HCT116 (cell line): ENCODE measurements at regions not wholly inside any gene's neighbourhood (a gene's known extent, or its start where the extent isn't known, plus 50 kb on each side); places are given as distances from the start of the nearest gene placed in this dataset.

ENCODE experiments used
- ATAC-seq: fragments of 200-7000 bp; cut with Tn5 transposase; 2 replicates; pipeline ENCODE4 v1.9.1; 2020; ENCODE audit warnings: mild to moderate bottlenecking, moderate library complexity
- BruUV-seq: library from RNA; stranded (reverse); fragments of 400-500 nt; replicated peaks from 2 replicates; lab custom pipeline; 2021; lab: Mats Ljungman, UMichigan
- CTCF ChIA-PET: fragments of 300-600 bp; sonication (Branson Sonifier 250); formaldehyde crosslinking; loops from one replicate; lab custom pipeline; 2021; ENCODE audit warnings: antibody characterized with exemption; lab: Charles Lee
- POLR2A ChIA-PET: fragments of 300-600, 350-600 bp; sonication (Branson Sonifier 250); formaldehyde crosslinking; loops from one replicate; lab custom pipeline; 2021; ENCODE audit warnings: antibody characterized with exemption; lab: Charles Lee
- RAD21 ChIA-PET, 2 experiments: fragments of 300-600 bp; sonication (Branson Sonifier 250); formaldehyde crosslinking; loops; one replicate each; lab custom pipeline; 2023; ENCODE audit warnings: low total read pairs in 2 of 2; ENCODE audit not compliant: uncharacterized antibody in 2 of 2, unreplicated experiment in 2 of 2, low non-redundant PET in 1 of 2; lab: Charles Lee
- DNase-seq: peaks from one replicate; pipeline ENCODE4 v3.0.0-alpha.2; 2010; ENCODE audit warnings: low read depth, low spot score
- H2AFZ ChIP-seq: fragments of 200-600 bp; shearing (Covaris generic), sonication (generic); 2 replicates; pipeline ENCODE4 v1.6.1; 2017; ENCODE audit warnings: low read depth, mixed run types, mixed read lengths, antibody characterized with exemption, low read length; ENCODE audit not compliant: poor library complexity, severe bottlenecking
- H3K27ac ChIP-seq: 2 replicates; pipeline ENCODE4 v1.5.1; 2012; ENCODE audit warnings: low read depth, low read length
- H3K27me3 ChIP-seq: fragments of 200-600 bp; sonication (generic); 2 replicates; pipeline ENCODE4 v1.6.1; 2016; ENCODE audit warnings: mixed run types, low read length, mixed read lengths; ENCODE audit not compliant: insufficient read depth
- H3K36me3 ChIP-seq, 2 experiments: fragments of 200-500 bp in 1 of 2; fragments of 200-600 bp in 1 of 2; sonication (Bioruptor generic) in 1 of 2; sonication (generic) in 1 of 2; 2 replicates each; pipeline versions ENCODE4 v1.5.1 to v1.6.1; 2014 to 2016; ENCODE audit warnings: low read length in 2 of 2, inconsistent platforms in 1 of 2, mixed read lengths in 1 of 2, mixed run types in 1 of 2; ENCODE audit not compliant: insufficient read depth in 2 of 2, control insufficient read depth in 1 of 2
- H3K4me1 ChIP-seq, 2 experiments: fragments of 200-600 bp in 1 of 2; sonication (generic) in 1 of 2; 2 replicates each; pipeline versions ENCODE4 v1.5.1 to v1.6.1; 2012 to 2017; ENCODE audit warnings: low read length in 2 of 2, inconsistent platforms in 1 of 2, mild to moderate bottlenecking in 1 of 2, mixed read lengths in 1 of 2, mixed run types in 1 of 2, moderate library complexity in 1 of 2; ENCODE audit not compliant: insufficient read depth in 2 of 2, control insufficient read depth in 1 of 2
- H3K4me2 ChIP-seq: fragments of 200-600 bp; sonication (generic); 2 replicates; pipeline ENCODE4 v1.6.1; 2017; ENCODE audit warnings: mixed run types, low read length, mixed read lengths
- H3K4me3 ChIP-seq, 2 experiments: fragments of 200-600 bp in 1 of 2; sonication (generic) in 1 of 2; replicated peaks in 1 of 2; 2 replicates each; pipeline ENCODE4 v1.5.1; 2011 to 2016; ENCODE audit warnings: low read length in 2 of 2, control low read depth in 1 of 2, low read depth in 1 of 2, mild to moderate bottlenecking in 1 of 2, mixed read lengths in 1 of 2, mixed run types in 1 of 2
- H3K79me2 ChIP-seq: fragments of 200-600 bp; sonication (generic); 2 replicates; pipeline ENCODE4 v1.6.1; 2017; ENCODE audit warnings: mild to moderate bottlenecking, mixed run types, low read length, moderate library complexity, mixed read lengths; ENCODE audit not compliant: insufficient read depth
- H3K9ac ChIP-seq: fragments of 200-600 bp; sonication (generic); 2 replicates; pipeline ENCODE4 v1.6.1; 2016; ENCODE audit warnings: low read length, mixed read lengths
- H3K9me2 ChIP-seq: fragments of 200-600 bp; sonication (generic), shearing (Covaris generic); 2 replicates; pipeline ENCODE4 v1.6.1; 2017; ENCODE audit warnings: mixed run types, mild to moderate bottlenecking, moderate library complexity; ENCODE audit not compliant: insufficient read depth
- H3K9me3 ChIP-seq, 2 experiments: fragments of 200-500 bp in 1 of 2; fragments of 200-600 bp in 1 of 2; sonication (Bioruptor generic) in 1 of 2; sonication (generic) in 1 of 2; 2 replicates each; pipeline ENCODE4 v1.6.1; 2014 to 2017; ENCODE audit warnings: low read length in 2 of 2, mixed read lengths in 2 of 2, inconsistent platforms in 1 of 2, low read depth in 1 of 2, mild to moderate bottlenecking in 1 of 2, mixed run types in 1 of 2, moderate library complexity in 1 of 2; ENCODE audit not compliant: control insufficient read depth in 1 of 2, insufficient read depth in 1 of 2
- H4K20me1 ChIP-seq: fragments of 200-600 bp; sonication (generic), shearing (Covaris generic); 2 replicates; pipeline ENCODE4 v1.6.1; 2017; ENCODE audit warnings: mixed run types, mild to moderate bottlenecking, moderate library complexity; ENCODE audit not compliant: insufficient read depth
- CEBPB ChIP-seq: IDR thresholded peaks from 2 replicates; pipeline ENCODE4 v1.6.1; 2012; ENCODE audit warnings: low read depth
- EGR1 ChIP-seq: IDR thresholded peaks from 2 replicates; pipeline ENCODE4 v1.6.1; 2012; ENCODE audit warnings: low read depth
- JUND ChIP-seq: IDR thresholded peaks from 2 replicates; pipeline ENCODE4 v1.6.1; 2012
- RAD21 ChIP-seq: IDR thresholded peaks from 2 replicates; pipeline ENCODE4 v1.6.1; 2012; ENCODE audit warnings: low read depth, mild to moderate bottlenecking
- SIN3A ChIP-seq: IDR thresholded peaks from 2 replicates; pipeline ENCODE4 v1.6.1; 2012; ENCODE audit warnings: low read depth
- YY1 ChIP-seq: IDR thresholded peaks from 2 replicates; pipeline ENCODE4 v1.6.1; 2011; ENCODE audit warnings: low read length, low read depth, moderate library complexity, mild to moderate bottlenecking; ENCODE audit not compliant: insufficient replicate concordance; ENCODE audit errors: extremely low read depth
- intact Hi-C: fragments of 100-400 bp; cut with micrococcal nuclease; formaldehyde crosslinking; loops from 2 replicates; pipeline ENCODE4 v1.10.0; 2022
- TF ChIP-seq, protein P1 (sequence below), 3 experiments: fragments of 200-600 bp in 1 of 3; sonication (generic) in 1 of 3; IDR thresholded peaks in 2 of 3; conservative IDR thresholded peaks in 1 of 3; 2 replicates each; pipeline ENCODE4 v1.5.1; 2012 to 2017; ENCODE audit warnings: low read depth in 2 of 3, low read length in 2 of 3, antibody characterized with exemption in 1 of 3, borderline replicate concordance in 1 of 3, control low read depth in 1 of 3, mild to moderate bottlenecking in 1 of 3, mixed read lengths in 1 of 3, mixed run types in 1 of 3, moderate library complexity in 1 of 3; ENCODE audit not compliant: insufficient read depth in 1 of 3

- no peak for TF ChIP-seq JUND
- TF ChIP-seq, all 23 proteins: peak for 0
- ATAC-seq: no peak
- Histone ChIP-seq H3K36me3 (no peaks in the 10 kb centered on the region), H3K27me3 (peaks cover 6% of the 10 kb centered on the region; the same call in 1 of the 2 replicates), H3K27ac (no peak overlapping the region), H3K9ac (no peak overlapping the region), H3K4me3 (no peak overlapping the region), H4K20me1 (no peaks in the 10 kb centered on the region), H3K4me2 (no peak overlapping the region), H3K9me2 (no peaks in the 10 kb centered on the region), H3K9me3 (no peaks in the 10 kb centered on the region), H3K4me1 (no peaks in the 10 kb centered on the region), H3K79me2 (no peaks in the 10 kb centered on the region), H2AFZ (no peak overlapping the region)
- POLR2A ChIA-PET: no interaction called here
- CTCF ChIA-PET: no interaction called here
- intact Hi-C loops: no loop called here
- no TSS peak for BruUV-seq
- RAD21 ChIA-PET: no interaction called here
- no peak for DNase-seq
These were observed 604.9 kb downstream of the BUD13 start for GRCh38 chr11:116167706-116168458.

DNA sequence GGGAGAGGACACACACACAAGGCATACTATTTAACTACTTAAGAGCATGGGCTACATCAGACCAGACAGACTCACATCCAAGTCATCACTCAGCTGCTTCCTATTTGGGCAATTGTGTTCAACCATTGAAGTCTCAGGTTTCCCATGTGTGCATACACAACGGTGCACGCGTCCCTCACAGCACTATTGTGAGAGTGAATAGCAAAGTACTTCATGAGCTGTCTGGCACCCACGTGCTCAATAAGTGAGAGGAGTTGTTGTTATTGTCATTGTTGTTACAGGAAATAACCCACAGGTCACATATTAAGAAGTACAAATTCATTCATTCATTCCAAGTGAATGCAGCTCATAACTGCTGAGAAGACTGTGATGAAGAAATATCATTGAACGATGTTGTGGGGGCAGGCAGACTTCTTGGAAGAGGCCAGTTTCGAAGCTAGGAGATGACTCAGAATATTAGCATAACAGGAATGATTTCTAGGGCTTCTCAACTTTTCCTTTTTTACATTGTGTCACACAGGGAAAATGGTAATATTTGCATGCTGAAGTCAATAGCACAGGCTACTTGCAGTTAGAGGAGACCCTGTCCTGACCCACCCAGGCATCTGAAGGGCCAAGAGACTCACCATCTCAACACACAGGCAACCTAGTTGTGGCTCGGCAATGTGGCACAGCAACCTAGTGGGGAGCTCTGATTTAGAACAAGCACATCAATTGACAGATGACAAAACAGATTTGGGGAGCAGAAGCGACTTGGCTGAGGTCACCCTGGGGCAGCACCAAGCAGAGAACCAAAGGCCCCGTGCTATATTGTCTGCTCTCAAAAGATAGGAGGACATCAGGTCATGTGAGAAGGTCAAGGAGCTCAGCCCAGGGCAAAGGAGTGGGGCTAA lies 606.0 kb downstream of the BUD13 start:
- no peak overlapping the region for H3K4me3 ChIP-seq
- H3K27me3 ChIP-seq: peaks cover 5% of the 10 kb centered on the region; the same call in 1 of the 2 replicates
- RAD21 ChIA-PET: no interaction called here
- POLR2A ChIA-PET: no interaction called here
- no TSS peak for BruUV-seq
- CTCF ChIA-PET: no interaction called here
- TF ChIP-seq JUND (no peak), EGR1 (no peak), RAD21 (no peak), CEBPB (no peak), YY1 (no peak), SIN3A (no peak)
- TF ChIP-seq, protein P1, sequence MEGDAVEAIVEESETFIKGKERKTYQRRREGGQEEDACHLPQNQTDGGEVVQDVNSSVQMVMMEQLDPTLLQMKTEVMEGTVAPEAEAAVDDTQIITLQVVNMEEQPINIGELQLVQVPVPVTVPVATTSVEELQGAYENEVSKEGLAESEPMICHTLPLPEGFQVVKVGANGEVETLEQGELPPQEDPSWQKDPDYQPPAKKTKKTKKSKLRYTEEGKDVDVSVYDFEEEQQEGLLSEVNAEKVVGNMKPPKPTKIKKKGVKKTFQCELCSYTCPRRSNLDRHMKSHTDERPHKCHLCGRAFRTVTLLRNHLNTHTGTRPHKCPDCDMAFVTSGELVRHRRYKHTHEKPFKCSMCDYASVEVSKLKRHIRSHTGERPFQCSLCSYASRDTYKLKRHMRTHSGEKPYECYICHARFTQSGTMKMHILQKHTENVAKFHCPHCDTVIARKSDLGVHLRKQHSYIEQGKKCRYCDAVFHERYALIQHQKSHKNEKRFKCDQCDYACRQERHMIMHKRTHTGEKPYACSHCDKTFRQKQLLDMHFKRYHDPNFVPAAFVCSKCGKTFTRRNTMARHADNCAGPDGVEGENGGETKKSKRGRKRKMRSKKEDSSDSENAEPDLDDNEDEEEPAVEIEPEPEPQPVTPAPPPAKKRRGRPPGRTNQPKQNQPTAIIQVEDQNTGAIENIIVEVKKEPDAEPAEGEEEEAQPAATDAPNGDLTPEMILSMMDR (IDR thresholded peaks at IDR 0.05 in 2 of 3, conservative IDR thresholded peaks at IDR 0.05 in 1 of 3; ENCODE audit: borderline replicate concordance in 1 of 3, insufficient read depth in 1 of 3, low read depth in 2 of 3, low read length in 2 of 3): no peak
- H3K79me2 ChIP-seq: no peaks in the 10 kb centered on the region
- H3K9me2 ChIP-seq: no peaks in the 10 kb centered on the region
- ATAC-seq (no peak), DNase-seq (no peak)
- no peak overlapping the region for H2AFZ ChIP-seq
- H3K4me1 ChIP-seq: no peaks in the 10 kb centered on the region
- no peak overlapping the region for H3K4me2 ChIP-seq
- H3K36me3 ChIP-seq: no peaks in the 10 kb centered on the region
- intact Hi-C loops: no loop called here
- H4K20me1 ChIP-seq: no peaks in the 10 kb centered on the region
- H3K9ac ChIP-seq: no peak overlapping the region
- no peaks in the 10 kb centered on the region for H3K9me3 ChIP-seq
- H3K27ac ChIP-seq: no peak overlapping the region
